ENCODE measurements at regions not wholly inside any gene's neighbourhood (a gene's known extent, or its start where the extent isn't known, plus 50 kb on each side); places are given as distances from the start of the nearest gene placed in this dataset.

- Histone ChIP-seq H3K27ac (no peak overlapping the region), H3K4me1 (no peaks in the 10 kb centered on the region), H3K4me3 (no peak overlapping the region), H3K27me3 (no peaks in the 10 kb centered on the region), H3K36me3 (no peaks in the 10 kb centered on the region), H3K9me3 (no peaks in the 10 kb centered on the region)
- ATAC-seq: no peak
- DNase-seq: no peak
- 36 to 51% (median 46%) methylated on average over 5 of the region's 5 CpGs for WGBS, 4 donors
- intact Hi-C loops (cut with DNase I): no loop called here
- TF ChIP-seq CTCF (IDR thresholded peaks at IDR 0.05): no peak
- no peak for TF ChIP-seq POLR2A (IDR thresholded peaks at IDR 0.05)
Observed at GRCh38 chr13:34521171-34521570, 420.9 kb upstream of the NBEA start.

- ATAC-seq: no peak
- no peak for DNase-seq
- H3K4me3 ChIP-seq: no peak overlapping the region
- TF ChIP-seq CTCF (IDR thresholded peaks at IDR 0.05): no peak
- TF ChIP-seq POLR2A (IDR thresholded peaks at IDR 0.05): no peak
- H3K9me3 ChIP-seq: no peaks in the 10 kb centered on the region
- H3K4me1 ChIP-seq: no peaks in the 10 kb centered on the region
- no peaks in the 10 kb centered on the region for H3K27me3 ChIP-seq
- no peaks in the 10 kb centered on the region for H3K36me3 ChIP-seq
- no peak overlapping the region for H3K27ac ChIP-seq
- whole genome bisulfite sequencing, 4 donors: 78 to 92% (median 88%) methylated on average over 4 of the region's 4 CpGs
- intact Hi-C loops (cut with DNase I): no loop called here
Observed at GRCh38 chr13:34522808-34523207, 419.3 kb upstream of the NBEA start.

GRCh38 chr13:34523406-34523805 is 418.7 kb upstream of the NBEA start:
- Histone ChIP-seq H3K4me3 (no peak overlapping the region), H3K9me3 (no peaks in the 10 kb centered on the region), H3K4me1 (no peaks in the 10 kb centered on the region), H3K27me3 (no peaks in the 10 kb centered on the region), H3K27ac (no peak overlapping the region), H3K36me3 (no peaks in the 10 kb centered on the region)
- WGBS, 4 donors: 84 to 90% (median 85%) methylated on average over 3 of the region's 3 CpGs
- ATAC-seq (no peak), DNase-seq (no peak)
- intact Hi-C loops (cut with DNase I): no loop called here
- no peak for TF ChIP-seq CTCF (IDR thresholded peaks at IDR 0.05)
- no peak for TF ChIP-seq POLR2A (IDR thresholded peaks at IDR 0.05)

GRCh38 chr13:34533941-34534340 is 408.1 kb upstream of the NBEA start:
- Histone ChIP-seq H3K4me1 (no peaks in the 10 kb centered on the region), H3K27me3 (no peaks in the 10 kb centered on the region), H3K27ac (no peak overlapping the region), H3K36me3 (no peaks in the 10 kb centered on the region), H3K4me3 (no peak overlapping the region), H3K9me3 (peaks cover 0 to 18% (median 0%) of the 10 kb centered on the region in 12 donors)
- DNase-seq (no peak), ATAC-seq (no peak)
- TF ChIP-seq POLR2A (IDR thresholded peaks at IDR 0.05) (no peak), CTCF (IDR thresholded peaks at IDR 0.05) (no peak)
- 81 to 88% (median 83%) methylated on average over 2 of the region's 2 CpGs for WGBS, 4 donors
- intact Hi-C loops (cut with DNase I): no loop called here

Measured in heart left ventricle (tissue), 16 donors.